HepG2 (cell line): ENCODE measurements at regions not wholly inside any gene's neighbourhood (a gene's known extent, or its start where the extent isn't known, plus 50 kb on each side); places are given as distances from the start of the nearest gene placed in this dataset.

ENCODE experiments used
- GLMP ChIP-seq: sonication (generic); formaldehyde crosslinking; IDR thresholded peaks from 2 replicates; pipeline ENCODE4 v1.9.0; 2021; ENCODE audit warnings: missing genetic modification reagents, mild to moderate bottlenecking, borderline replicate concordance
- HMG20A ChIP-seq: IDR thresholded peaks from 2 replicates; pipeline ENCODE4 v1.6.1; 2016; ENCODE audit warnings: borderline replicate concordance
- MED1 ChIP-seq: sonication (generic); formaldehyde crosslinking; IDR thresholded peaks from 2 replicates; pipeline ENCODE4 v1.4.0; 2020; ENCODE audit warnings: missing genetic modification reagents
- NCOA1 ChIP-seq: sonication (generic); formaldehyde crosslinking; IDR thresholded peaks from 2 replicates; pipeline ENCODE4 v1.9.0; 2021; ENCODE audit warnings: missing genetic modification reagents
- NFE2L2 ChIP-seq: fragments of 150-350 bp; IDR thresholded peaks from 2 replicates; pipeline ENCODE4 v1.6.1; 2014; ENCODE audit warnings: low read length
- RFX3 ChIP-seq: IDR thresholded peaks from 2 replicates; pipeline ENCODE4 v1.6.1; 2016; ENCODE audit warnings: missing biosample characterization, missing genetic modification reagents
- TBX2 ChIP-seq: sonication (generic); formaldehyde crosslinking; IDR thresholded peaks from 2 replicates; pipeline ENCODE4 v1.5.0; 2020; ENCODE audit warnings: missing genetic modification reagents, mild to moderate bottlenecking, borderline replicate concordance
- ZBTB33 ChIP-seq: sonication (generic); formaldehyde crosslinking; IDR thresholded peaks from 2 replicates; pipeline ENCODE4 v1.4.0; 2020; ENCODE audit warnings: missing genetic modification reagents
- ZNF570 ChIP-seq: sonication (generic); formaldehyde crosslinking; IDR thresholded peaks from 2 replicates; pipeline ENCODE4 v1.4.0; 2020; ENCODE audit warnings: mild to moderate bottlenecking, missing genetic modification reagents, borderline replicate concordance
- ZNF800 ChIP-seq: sonication (generic); formaldehyde crosslinking; IDR thresholded peaks from 2 replicates; pipeline ENCODE4 v1.4.0; 2020; ENCODE audit warnings: missing genetic modification reagents
- TF ChIP-seq, protein P1 (sequence below): sonication (generic); formaldehyde crosslinking; conservative IDR thresholded peaks from 2 replicates; pipeline ENCODE4 v1.5.0; 2020; ENCODE audit warnings: missing genetic modification reagents
- TF ChIP-seq, protein P2 (sequence below): sonication (generic); formaldehyde crosslinking; IDR thresholded peaks from 2 replicates; pipeline ENCODE4 v1.5.1; 2020; ENCODE audit warnings: mild to moderate bottlenecking, missing genetic modification reagents, borderline replicate concordance
- TF ChIP-seq, protein P3 (sequence below): sonication (generic); formaldehyde crosslinking; IDR thresholded peaks from 2 replicates; pipeline ENCODE4 v1.5.0; 2020; ENCODE audit warnings: mild to moderate bottlenecking, missing genetic modification reagents

DNA sequence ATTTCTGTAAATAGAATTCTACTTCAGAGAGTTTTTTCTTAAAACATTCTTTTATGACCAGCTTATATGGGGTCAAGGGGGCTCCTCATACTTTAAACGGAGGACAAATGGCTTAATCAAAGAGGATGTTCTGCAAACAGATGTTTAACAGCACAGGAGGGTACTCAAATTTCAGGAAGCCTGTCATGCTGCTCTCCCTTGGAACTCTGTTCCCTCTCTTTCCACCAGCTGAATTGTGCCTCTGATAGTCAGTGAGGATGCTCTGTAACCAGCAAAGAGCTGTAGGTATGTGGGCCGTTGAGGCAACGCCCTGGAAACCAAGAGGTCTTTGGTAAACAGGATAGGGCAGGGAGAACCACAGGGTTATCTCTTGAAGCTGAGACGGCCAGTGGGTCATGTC lies 161.1 kb downstream of the C5orf15 start (continued):
- TF ChIP-seq, protein P1, sequence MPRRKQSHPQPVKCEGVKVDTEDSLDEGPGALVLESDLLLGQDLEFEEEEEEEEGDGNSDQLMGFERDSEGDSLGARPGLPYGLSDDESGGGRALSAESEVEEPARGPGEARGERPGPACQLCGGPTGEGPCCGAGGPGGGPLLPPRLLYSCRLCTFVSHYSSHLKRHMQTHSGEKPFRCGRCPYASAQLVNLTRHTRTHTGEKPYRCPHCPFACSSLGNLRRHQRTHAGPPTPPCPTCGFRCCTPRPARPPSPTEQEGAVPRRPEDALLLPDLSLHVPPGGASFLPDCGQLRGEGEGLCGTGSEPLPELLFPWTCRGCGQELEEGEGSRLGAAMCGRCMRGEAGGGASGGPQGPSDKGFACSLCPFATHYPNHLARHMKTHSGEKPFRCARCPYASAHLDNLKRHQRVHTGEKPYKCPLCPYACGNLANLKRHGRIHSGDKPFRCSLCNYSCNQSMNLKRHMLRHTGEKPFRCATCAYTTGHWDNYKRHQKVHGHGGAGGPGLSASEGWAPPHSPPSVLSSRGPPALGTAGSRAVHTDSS (CRISPR knock-in tag): no peak
- TF ChIP-seq, protein P2, sequence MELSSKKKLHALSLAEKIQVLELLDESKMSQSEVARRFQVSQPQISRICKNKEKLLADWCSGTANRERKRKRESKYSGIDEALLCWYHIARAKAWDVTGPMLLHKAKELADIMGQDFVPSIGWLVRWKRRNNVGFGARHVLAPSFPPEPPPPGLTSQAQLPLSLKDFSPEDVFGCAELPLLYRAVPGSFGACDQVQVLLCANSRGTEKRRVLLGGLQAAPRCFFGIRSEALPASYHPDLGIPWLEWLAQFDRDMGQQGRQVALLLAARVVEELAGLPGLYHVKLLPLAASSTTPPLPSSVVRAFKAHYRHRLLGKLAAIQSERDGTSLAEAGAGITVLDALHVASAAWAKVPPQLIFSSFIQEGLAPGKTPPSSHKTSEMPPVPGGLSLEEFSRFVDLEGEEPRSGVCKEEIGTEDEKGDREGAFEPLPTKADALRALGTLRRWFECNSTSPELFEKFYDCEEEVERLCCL: no peak
- TF ChIP-seq TBX2 (CRISPR knock-in tag): no peak
- TF ChIP-seq NCOA1 (CRISPR knock-in tag): no peak
- TF ChIP-seq HMG20A: no peak
- no peak for TF ChIP-seq RFX3
- TF ChIP-seq ZNF800 (CRISPR knock-in tag): no peak
- TF ChIP-seq ZNF570: no peak
- TF ChIP-seq GLMP (CRISPR knock-in tag): no peak
- TF ChIP-seq, protein P3, sequence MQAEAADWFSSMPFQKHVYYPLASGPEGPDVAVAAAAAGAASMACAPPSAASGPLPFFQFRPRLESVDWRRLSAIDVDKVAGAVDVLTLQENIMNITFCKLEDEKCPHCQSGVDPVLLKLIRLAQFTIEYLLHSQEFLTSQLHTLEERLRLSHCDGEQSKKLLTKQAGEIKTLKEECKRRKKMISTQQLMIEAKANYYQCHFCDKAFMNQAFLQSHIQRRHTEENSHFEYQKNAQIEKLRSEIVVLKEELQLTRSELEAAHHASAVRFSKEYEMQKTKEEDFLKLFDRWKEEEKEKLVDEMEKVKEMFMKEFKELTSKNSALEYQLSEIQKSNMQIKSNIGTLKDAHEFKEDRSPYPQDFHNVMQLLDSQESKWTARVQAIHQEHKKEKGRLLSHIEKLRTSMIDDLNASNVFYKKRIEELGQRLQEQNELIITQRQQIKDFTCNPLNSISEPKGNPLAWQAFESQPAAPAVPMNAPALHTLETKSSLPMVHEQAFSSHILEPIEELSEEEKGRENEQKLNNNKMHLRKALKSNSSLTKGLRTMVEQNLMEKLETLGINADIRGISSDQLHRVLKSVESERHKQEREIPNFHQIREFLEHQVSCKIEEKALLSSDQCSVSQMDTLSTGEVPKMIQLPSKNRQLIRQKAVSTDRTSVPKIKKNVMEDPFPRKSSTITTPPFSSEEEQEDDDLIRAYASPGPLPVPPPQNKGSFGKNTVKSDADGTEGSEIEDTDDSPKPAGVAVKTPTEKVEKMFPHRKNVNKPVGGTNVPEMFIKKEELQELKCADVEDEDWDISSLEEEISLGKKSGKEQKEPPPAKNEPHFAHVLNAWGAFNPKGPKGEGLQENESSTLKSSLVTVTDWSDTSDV (CRISPR knock-in tag): no peak
- no peak for TF ChIP-seq ZBTB33 (CRISPR knock-in tag)
- no peak for TF ChIP-seq NFE2L2
- TF ChIP-seq MED1 (CRISPR knock-in tag): no peak
- TF ChIP-seq, all 625 proteins: peak for 0
